Activated CD4-positive, CD25-positive, alpha-beta regulatory T cell treated with anti-CD3 and anti-CD28 coated beads, Interleukin-2, amount 50 U/mL, for 24 hours (primary cell): ENCODE measurements at regions not wholly inside any gene's neighbourhood (a gene's known extent, or its start where the extent isn't known, plus 50 kb on each side); places are given as distances from the start of the nearest gene placed in this dataset.
"Not testable (repeated sequence)": the region's sequence is repeated elsewhere in the genome, so short reads cannot be mapped to it uniquely, and the experiment has no call there.

Experiments
- ATAC-seq, 2 donors: fragments of 150-1000 bp; cut with Tn5 transposase; one replicate each; pipeline ENCODE4 v1.10.0; 2021; ENCODE audit warnings: mild to moderate bottlenecking in 1 of 2, moderate library complexity in 1 of 2

- ATAC-seq, result peak; percentile 41 to 62
Measured at GRCh38 chr18:22705328-22705727, 227.8 kb upstream of the RBBP8 start.

GRCh38 chr18:22706025-22706424 lies 227.1 kb upstream of the RBBP8 start:
- not testable (repeated sequence) for ATAC-seq

DNA sequence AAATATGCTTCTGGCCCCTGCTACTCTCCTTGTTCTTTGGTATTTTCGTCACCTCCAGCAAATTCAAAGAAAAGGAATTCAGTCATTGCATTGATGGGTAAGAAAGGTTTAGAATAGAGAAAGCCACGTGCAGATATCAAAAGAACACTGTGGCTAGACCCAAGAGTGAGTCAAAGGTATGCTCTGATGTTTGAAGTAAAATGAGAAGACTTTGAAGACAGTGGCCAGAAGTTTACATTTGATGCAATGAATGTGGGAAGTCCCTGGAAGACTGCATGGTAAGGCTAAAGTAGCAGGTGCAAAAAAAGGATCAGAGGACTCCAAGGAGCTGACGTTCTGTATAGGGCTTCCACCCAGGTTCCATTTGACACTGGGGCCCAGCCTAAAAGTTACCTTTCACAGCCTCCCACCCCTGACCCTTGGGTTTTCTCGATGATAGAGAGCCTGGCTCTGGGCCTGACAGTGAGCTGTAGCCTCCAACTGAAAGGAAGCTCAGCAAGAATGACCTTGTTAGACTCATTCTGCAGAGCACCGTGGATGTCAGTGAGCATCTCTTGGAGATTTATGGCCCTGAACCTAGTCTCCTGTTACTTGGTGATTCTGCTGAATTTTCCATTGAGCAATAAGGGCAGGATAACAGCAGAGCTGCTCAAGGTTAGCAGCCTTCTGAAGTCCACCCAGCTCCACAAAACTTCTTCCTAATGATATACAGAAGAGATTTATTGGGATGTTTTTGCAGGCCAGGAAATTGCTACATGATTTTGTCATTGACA lies 223.7 kb upstream of the RBBP8 start:
- no peak for ATAC-seq

DNA sequence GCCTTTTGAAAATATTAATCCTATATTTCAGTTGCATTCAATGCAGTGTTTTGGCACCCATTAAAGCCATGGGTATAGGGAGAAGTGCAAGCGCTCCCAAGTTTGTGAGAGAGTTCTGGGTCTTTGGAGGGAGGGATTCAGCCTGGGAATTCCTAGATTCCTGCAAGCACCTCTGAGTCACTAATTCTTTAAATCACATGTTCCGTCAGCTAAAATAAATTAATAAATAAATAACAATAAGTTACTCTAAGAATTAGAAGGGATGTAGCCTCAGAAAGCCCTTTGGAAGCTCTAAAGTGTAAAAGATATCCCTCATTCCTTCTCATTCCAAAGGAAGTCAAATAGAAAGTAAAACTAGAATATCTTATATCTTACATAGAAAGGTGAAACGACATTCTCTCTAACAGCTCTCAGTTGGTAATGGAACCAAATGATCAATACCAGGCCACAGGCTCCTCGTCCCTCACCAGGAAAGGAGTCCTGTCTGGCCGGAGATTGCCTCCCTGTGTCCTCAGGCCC lies 222.4 kb upstream of the RBBP8 start:
- no peak for ATAC-seq

DNA sequence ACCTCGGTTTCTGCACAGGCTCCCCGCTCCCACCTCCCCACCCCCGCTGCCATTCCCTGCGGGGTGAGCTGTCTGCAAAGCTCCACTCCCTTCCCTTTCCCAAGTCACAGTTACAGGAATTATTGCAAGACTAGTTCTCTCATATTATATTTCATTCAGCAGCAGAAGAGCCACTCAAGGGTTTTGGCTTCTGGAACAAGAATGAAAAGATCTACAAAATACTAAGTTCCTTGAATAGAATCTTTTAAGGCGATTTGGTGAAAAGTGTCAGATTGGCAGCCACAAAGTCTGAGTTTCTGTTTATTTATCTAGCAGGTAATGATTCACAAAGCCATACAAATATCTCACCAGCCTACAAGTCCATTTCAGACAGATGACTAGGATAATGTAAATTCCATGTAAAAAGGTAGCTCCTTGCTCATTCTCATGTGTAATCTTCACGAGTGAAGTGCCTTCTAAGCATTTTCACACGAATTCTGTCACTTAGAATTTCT lies 221.9 kb upstream of the RBBP8 start:
- no peak for ATAC-seq

- no peak for ATAC-seq
Measured at GRCh38 chr18:22713511-22713910, 219.6 kb upstream of the RBBP8 start.

- ATAC-seq, result not testable (repeated sequence)
Measured at GRCh38 chr18:22717536-22717935, 215.6 kb upstream of the RBBP8 start.

DNA sequence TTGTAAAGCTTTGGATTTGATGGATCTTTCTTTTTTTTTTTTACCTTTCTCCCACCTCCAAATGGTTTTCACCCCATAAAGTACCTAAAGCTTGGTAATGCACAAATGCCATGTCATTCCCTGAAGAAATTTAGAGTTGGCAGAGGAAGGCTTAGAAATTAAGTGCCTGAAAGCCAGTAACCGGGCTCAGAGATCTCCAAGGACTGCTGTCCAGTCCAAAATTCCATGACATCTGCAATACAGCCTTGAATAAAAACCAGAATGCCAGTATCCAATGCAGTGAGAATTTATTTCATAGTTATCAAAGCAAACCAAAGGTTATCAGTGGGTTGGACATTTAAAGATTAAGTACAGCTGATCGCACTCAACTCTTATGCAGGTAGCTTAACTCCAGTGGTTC lies 209.9 kb upstream of the RBBP8 start:
- no peak for ATAC-seq

GRCh38 chr18:22723773-22724172 lies 209.4 kb upstream of the RBBP8 start:
- no peak for ATAC-seq

DNA sequence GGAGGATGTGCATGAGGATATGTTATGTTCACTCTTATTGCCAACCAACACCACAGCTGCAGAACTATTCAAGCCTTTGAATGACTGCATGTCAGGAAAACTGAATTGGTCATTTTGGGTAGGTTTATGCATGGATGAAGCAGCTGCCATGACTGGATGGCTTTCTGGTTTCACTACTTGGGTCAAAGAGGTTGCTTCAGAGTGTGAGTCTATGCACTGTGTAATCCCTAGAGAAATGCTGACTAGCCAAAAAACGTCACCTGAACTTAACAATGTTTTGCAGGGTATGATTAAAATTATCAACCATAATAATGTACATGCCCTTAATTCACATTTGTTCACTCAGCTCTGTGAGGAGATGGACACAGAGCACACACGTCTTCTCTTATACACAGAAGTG lies 206.7 kb upstream of the RBBP8 start:
- ATAC-seq, result no peak

- no peak for ATAC-seq
Measured at GRCh38 chr18:22728016-22728415, 205.1 kb upstream of the RBBP8 start.

DNA sequence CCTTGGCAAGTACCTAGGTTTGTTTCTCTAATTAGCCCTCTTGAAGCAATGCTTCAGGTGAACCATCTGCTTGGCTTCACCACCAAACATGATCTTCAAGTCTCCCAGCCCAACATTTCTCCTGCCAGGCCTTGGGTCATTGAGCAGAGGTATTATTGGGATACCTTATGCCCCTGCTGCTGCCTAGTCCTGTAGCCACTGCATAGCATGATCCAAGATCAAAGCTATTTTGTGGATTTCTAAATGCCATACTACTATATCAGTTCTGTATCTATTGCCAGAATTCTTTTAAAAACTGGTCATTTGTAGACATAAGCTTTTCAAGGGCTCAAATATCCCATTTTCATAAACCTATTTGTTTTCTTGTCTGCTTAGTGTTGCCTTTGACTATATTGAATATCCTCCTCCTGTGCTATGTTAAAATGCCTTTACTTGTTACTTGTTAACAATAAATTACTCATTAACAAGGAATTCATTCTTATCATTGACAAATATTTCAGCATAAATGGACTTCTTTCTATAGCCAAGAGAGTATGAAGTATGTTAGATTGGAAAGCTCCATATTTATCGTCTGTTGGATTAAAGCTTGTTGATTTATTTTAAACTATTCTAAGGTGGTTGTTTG lies 204.5 kb upstream of the RBBP8 start:
- ATAC-seq, result no peak

GRCh38 chr18:22731398-22731797 lies 201.7 kb upstream of the RBBP8 start:
- ATAC-seq, result no peak

GRCh38 chr18:22734105-22734661 lies 198.9 kb upstream of the RBBP8 start:
- no peak for ATAC-seq

DNA sequence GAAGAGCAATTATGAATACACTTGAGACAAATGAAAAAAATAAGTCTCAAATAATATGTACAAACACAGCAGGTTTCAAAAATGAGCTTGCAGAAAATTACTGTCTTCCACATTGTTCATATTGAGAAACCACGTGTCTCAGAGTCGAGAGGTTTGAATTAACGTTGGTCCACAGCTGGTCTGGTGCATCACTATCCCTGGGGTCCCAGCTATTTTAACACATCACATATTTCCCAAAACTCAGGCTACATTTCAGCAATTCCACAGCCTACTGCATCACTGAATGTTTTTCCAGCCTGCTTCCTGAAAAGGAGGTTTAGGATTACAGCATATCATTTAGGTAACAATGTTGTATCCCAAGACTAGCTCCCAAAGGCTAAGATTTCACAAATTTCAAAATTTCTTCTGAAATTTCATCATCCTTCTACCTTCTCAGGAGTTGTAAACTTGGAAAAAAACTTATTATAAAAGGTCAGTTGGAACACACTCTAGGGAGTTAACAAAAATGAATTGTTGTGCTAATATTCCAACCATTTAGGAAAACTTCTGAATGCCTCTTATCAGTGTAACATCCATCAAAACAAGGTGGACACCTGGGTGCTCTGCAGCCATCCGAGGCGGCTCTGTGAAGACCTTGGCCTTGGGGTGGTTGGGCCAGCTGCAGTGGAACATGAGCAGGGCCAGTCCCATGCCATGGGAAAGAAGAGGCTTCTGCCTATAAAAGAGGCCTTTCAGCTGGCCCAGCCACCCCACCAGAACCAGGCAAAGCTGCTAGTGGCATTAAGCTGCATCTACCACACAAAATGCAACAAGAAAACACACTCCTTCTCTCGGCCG lies 198.1 kb upstream of the RBBP8 start:
- ATAC-seq, result no peak

DNA sequence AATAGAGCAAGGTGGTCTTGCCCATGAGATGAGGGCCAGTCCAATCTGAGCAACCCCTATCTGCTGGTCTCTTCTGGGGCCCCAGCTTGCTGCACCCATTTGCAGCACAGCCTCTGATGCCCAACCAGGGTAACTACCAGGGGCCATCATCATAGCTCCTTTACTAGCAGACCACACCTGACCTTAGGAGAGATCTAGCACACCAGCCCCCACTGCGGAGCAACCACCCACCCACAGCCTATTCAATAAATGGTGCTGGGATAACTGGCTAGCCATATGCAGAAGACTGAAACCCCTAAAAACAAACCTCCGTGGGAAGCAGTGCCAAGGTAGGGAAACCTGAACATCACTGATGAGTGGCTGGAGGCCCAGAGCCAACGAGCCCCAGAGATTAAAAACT lies 196.1 kb upstream of the RBBP8 start:
- no peak for ATAC-seq

DNA sequence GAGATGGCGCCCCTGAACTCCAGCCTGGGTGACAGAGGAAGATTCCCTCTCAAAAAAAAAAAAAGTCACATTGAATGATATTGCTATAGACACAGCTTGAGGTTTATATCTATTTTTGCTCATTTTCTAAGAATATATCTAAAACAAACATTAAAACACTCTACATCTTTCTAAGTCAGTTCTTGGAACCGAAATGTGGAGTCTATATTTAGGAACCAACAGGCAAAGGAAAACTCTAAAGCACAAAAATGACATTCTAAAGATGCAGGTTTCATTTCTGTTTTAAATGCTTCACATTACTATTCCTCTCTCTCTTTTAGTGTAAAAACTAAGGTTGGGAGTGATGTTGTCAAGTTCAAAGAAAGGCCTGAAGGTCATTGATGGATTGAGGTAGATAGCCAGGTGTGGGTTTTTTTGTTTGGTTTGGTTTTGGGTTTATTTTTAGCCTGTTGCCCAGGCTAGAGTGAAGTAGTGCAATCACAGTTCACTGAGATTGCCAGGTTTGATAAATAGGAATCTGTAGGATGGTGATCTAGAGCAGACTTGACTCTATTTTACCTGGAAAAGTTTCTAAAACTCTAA lies 194.0 kb upstream of the RBBP8 start:
- ATAC-seq, result peak; percentile 41 to 50

- ATAC-seq, result peak; percentile 67 to 70
Measured at GRCh38 chr18:22739789-22740188, 193.3 kb upstream of the RBBP8 start.

DNA sequence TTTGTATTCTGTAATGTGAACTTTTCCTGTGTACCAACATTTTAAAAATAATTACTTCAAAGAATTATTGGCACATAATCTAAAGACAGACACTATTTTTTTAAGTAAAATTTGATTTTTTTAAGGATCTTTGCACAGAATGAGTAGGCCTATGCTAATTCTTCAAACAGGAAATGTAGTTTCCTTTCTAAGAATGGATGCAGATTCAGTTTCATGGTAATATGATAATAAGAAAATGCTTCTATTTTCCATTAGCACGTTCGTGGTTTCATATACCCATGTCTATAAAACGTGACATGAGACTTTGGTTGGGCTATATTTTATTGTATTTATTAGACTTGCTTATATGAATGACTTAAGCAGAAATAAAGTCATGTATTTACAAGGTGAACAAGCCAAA lies 191.8 kb upstream of the RBBP8 start:
- peak; percentile 11 to 25 for ATAC-seq

- no peak for ATAC-seq
Measured at GRCh38 chr18:22742409-22742808, 190.7 kb upstream of the RBBP8 start.

GRCh38 chr18:22745966-22746365 lies 187.2 kb upstream of the RBBP8 start:
- no peak for ATAC-seq

GRCh38 chr18:22752014-22752413 lies 181.1 kb upstream of the RBBP8 start:
- ATAC-seq, result no peak
